PC-9 (cell line): ENCODE measurements at regions not wholly inside any gene's neighbourhood (a gene's known extent, or its start where the extent isn't known, plus 50 kb on each side); places are given as distances from the start of the nearest gene placed in this dataset.

Experiments
- CTCF ChIP-seq: fragments of 200-600 bp; sonication (generic); conservative IDR thresholded peaks from 2 replicates; pipeline ENCODE4 v1.6.1; 2017; ENCODE audit warnings: mixed run types, antibody characterized with exemption, mild to moderate bottlenecking, moderate library complexity
- EZH2 ChIP-seq: fragments of 200-600 bp; sonication (generic); IDR thresholded peaks from 2 replicates; pipeline ENCODE4 v1.8.0; 2017; ENCODE audit warnings: antibody characterized with exemption, low read depth

- TF ChIP-seq CTCF (no peak), EZH2 (no peak)
Measured at GRCh38 chr2:104290566-104290891, 563.4 kb upstream of the POU3F3 start.
